ENCODE measurements at regions not wholly inside any gene's neighbourhood (a gene's known extent, or its start where the extent isn't known, plus 50 kb on each side); places are given as distances from the start of the nearest gene placed in this dataset.

GRCh38 chr1:163875200-163875926, 553.6 kb downstream of the NUF2 start:
- intact Hi-C loops (cut with micrococcal nuclease), result no loop called here

GRCh38 chr1:163875927-163876320, 554.2 kb downstream of the NUF2 start:
- intact Hi-C loops (cut with micrococcal nuclease), result no loop called here

GRCh38 chr1:163876546-163876945, 554.8 kb downstream of the NUF2 start:
- intact Hi-C loops (cut with micrococcal nuclease), result no loop called here

GRCh38 chr1:163877016-163877415, 555.3 kb downstream of the NUF2 start:
- intact Hi-C loops (cut with micrococcal nuclease), result no loop called here

GRCh38 chr1:163885510-163885909, 563.8 kb downstream of the NUF2 start:
- intact Hi-C loops (cut with micrococcal nuclease), result no loop called here

- intact Hi-C loops (cut with micrococcal nuclease), result no loop called here
Measured at GRCh38 chr1:163896001-163896400, 574.2 kb downstream of the NUF2 start.

- intact Hi-C loops (cut with micrococcal nuclease), result no loop called here
Measured at GRCh38 chr1:163897412-163898155, 575.8 kb downstream of the NUF2 start.

GRCh38 chr1:163906283-163906682, 584.5 kb downstream of the NUF2 start:
- intact Hi-C loops (cut with micrococcal nuclease), result no loop called here

GRCh38 chr1:163912170-163912884, 590.6 kb downstream of the NUF2 start:
- intact Hi-C loops (cut with micrococcal nuclease), result no loop called here

GRCh38 chr1:163914785-163915413, 593.1 kb downstream of the NUF2 start:
- intact Hi-C loops (cut with micrococcal nuclease), result no loop called here

- intact Hi-C loops (cut with micrococcal nuclease), result no loop called here
Measured at GRCh38 chr1:163922743-163923201, 601.0 kb downstream of the NUF2 start.

GRCh38 chr1:163924041-163924440, 602.3 kb downstream of the NUF2 start:
- intact Hi-C loops (cut with micrococcal nuclease), result no loop called here

GRCh38 chr1:163927493-163927892, 605.7 kb downstream of the NUF2 start:
- intact Hi-C loops (cut with micrococcal nuclease), result no loop called here

- intact Hi-C loops (cut with micrococcal nuclease), result no loop called here
Measured at GRCh38 chr1:163928069-163928468, 606.3 kb downstream of the NUF2 start.

GRCh38 chr1:163928651-163929050, 606.9 kb downstream of the NUF2 start:
- intact Hi-C loops (cut with micrococcal nuclease), result no loop called here

- intact Hi-C loops (cut with micrococcal nuclease), result no loop called here
Measured at GRCh38 chr1:163932901-163933300, 611.1 kb downstream of the NUF2 start.

GRCh38 chr1:163933437-163933836, 611.7 kb downstream of the NUF2 start:
- intact Hi-C loops (cut with micrococcal nuclease), result no loop called here

- intact Hi-C loops (cut with micrococcal nuclease), result no loop called here
Measured at GRCh38 chr1:163935738-163936374, 614.1 kb downstream of the NUF2 start.

GRCh38 chr1:163959622-163960021, 599.4 kb upstream of the PBX1 start:
- intact Hi-C loops (cut with micrococcal nuclease), result no loop called here

GRCh38 chr1:163970151-163970550, 588.8 kb upstream of the PBX1 start:
- intact Hi-C loops (cut with micrococcal nuclease), result no loop called here

- intact Hi-C loops (cut with micrococcal nuclease), result no loop called here
Measured at GRCh38 chr1:163970699-163971098, 588.3 kb upstream of the PBX1 start.
